ENCODE measurements at regions not wholly inside any gene's neighbourhood (a gene's known extent, or its start where the extent isn't known, plus 50 kb on each side); places are given as distances from the start of the nearest gene placed in this dataset.

GRCh38 chr3:94776401-94776915 lies 713.6 kb downstream of the NSUN3 start:
- TF ChIP-seq POLR2AphosphoS5 (IDR thresholded peaks at IDR 0.05; ENCODE audit: control insufficient read depth, insufficient read depth, low read depth, low read length) (no peak), SRF (CRISPR knock-in tag; IDR thresholded peaks at IDR 0.05) (no peak), HOMEZ (CRISPR knock-in tag; IDR thresholded peaks at IDR 0.05) (no peak), SMARCC2 (IDR thresholded peaks at IDR 0.05; ENCODE audit: low read depth) (no peak)

Data from K562 (cell line).